MM.1S (cell line): ENCODE measurements at regions not wholly inside any gene's neighbourhood (a gene's known extent, or its start where the extent isn't known, plus 50 kb on each side); places are given as distances from the start of the nearest gene placed in this dataset.

Source experiments
- CTCF ChIP-seq: fragments of 300-600 bp; sonication (generic); IDR thresholded peaks from 2 replicates; pipeline ENCODE4 v1.5.1; 2016; ENCODE audit warnings: antibody characterized with exemption, low read length, mixed read lengths
- EZH2 ChIP-seq: fragments of 300-600 bp; sonication (generic); optimal IDR thresholded peaks from 2 replicates; pipeline ENCODE3; 2017; ENCODE audit warnings: low read depth, mild to moderate bottlenecking, antibody characterized with exemption, low read length, mixed read lengths
- EZH2phosphoT487 ChIP-seq: fragments of 300-600 bp; sonication (generic); IDR thresholded peaks from 2 replicates; pipeline ENCODE4 v1.6.1; 2018; ENCODE audit warnings: antibody characterized with exemption, low read length

GRCh38 chr10:130781623-130782022, 529.9 kb downstream of the TCERG1L start:
- TF ChIP-seq CTCF (no peak), EZH2 (no peak), EZH2phosphoT487 (no peak)
